GM19372 (cell line): ENCODE measurements at regions not wholly inside any gene's neighbourhood (a gene's known extent, or its start where the extent isn't known, plus 50 kb on each side); places are given as distances from the start of the nearest gene placed in this dataset.
"Not testable (repeated sequence)": the region's sequence is repeated elsewhere in the genome, so short reads cannot be mapped to it uniquely, and the experiment has no call there.

Experiments
- ATAC-seq: cut with Tn5 transposase; IDR thresholded peaks from one replicate; pipeline ENCODE4 v1.9.1; 2021; ENCODE audit warnings: mild to moderate bottlenecking, low read depth, moderate library complexity; ENCODE audit not compliant: unreplicated experiment

- ATAC-seq: no peak
Measured at GRCh38 chr12:127607146-127607725, 659.7 kb upstream of the TMEM132C start.

DNA sequence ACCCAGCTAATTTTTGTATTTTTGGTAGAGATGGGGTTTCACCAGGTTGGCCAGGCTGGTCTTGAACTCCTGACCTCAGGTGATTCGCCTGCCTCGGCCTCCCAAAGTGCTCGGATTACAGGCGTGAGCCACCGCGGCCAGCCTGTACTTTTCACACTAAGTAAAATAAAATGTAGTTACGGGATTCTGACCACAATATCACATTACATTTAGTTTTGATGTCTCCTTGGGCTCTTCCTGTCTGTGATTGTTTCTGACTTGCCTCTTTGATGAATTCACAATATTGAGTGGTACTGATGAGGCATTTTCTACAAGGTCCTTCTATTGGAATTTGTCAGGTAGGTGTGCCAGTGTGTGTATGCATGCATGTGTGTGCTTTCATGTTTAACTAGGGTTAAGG is 658.6 kb upstream of the TMEM132C start:
- not testable (repeated sequence) for ATAC-seq

DNA sequence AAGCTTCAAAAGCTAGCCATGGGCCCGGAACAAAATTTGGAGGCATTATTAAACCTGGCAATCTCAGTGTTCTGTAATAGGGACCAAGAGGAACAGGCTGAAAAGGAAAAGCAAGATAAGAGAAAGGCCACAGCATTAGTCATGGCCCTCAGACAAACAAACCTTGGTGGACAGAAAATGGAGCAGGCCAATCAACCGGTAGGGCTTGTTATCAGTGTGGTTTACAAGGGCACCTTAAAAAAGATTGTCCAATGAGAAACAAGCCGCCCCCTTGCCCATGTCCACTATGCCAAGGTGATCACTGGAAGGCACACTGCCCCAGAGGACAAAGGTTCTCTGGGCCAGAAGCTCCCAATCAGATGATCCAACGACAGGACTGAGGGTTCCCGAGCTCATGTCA is 653.9 kb upstream of the TMEM132C start:
- no peak for ATAC-seq

- ATAC-seq: no peak
Measured at GRCh38 chr12:127619869-127620734, 646.9 kb upstream of the TMEM132C start.

- ATAC-seq: no peak
Measured at GRCh38 chr12:127620735-127621355, 646.1 kb upstream of the TMEM132C start.

DNA sequence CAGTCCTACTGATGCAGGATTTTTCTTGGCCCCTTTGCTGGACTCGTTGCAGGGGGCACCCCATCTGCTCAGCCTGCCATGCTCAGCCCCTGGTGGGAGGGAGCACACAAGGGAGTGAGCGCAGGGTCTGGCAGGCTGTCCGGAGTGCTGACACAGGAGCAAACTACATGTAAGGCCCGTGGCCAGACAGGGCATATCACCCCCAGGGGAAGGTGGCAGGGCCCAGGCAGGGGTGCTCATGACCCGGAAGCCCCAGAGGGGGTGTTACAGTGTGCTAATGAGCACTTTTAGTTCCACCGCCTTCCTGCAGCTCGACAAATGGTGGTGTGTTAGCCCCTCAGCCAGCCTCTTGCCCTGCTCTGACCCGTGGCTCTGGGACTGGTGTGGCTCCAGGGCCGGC is 645.6 kb upstream of the TMEM132C start:
- ATAC-seq: no peak

- no peak for ATAC-seq
Measured at GRCh38 chr12:127623362-127623761, 643.6 kb upstream of the TMEM132C start.

DNA sequence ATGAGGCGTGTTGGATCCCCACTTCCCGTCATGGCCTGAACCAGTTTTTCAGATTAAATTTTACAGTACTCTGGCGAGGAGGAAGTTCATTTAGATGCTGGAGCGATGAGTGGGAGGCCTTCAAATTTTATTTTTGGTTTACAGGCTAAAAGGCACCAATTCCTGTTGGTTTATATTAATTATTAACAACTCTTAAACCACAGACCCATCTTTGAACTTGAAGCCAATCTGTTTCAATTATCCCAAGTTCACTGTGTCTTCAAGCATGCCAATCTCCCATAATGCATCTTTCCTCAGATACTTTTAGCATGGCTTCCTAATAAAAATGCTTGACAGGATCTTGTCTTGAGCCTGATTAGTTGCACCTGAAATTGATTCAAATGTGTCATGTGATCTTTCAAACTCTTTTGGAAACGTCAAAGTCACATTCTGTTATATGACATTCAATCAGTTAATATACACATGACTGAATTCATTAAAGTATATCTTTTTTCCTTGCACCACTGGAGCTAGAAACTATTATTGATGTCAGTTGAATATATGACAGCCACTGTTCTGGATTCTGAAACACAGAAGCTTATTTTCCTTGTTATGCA is 641.7 kb upstream of the TMEM132C start:
- no peak for ATAC-seq

GRCh38 chr12:127628645-127629044 is 638.3 kb upstream of the TMEM132C start:
- no peak for ATAC-seq

DNA sequence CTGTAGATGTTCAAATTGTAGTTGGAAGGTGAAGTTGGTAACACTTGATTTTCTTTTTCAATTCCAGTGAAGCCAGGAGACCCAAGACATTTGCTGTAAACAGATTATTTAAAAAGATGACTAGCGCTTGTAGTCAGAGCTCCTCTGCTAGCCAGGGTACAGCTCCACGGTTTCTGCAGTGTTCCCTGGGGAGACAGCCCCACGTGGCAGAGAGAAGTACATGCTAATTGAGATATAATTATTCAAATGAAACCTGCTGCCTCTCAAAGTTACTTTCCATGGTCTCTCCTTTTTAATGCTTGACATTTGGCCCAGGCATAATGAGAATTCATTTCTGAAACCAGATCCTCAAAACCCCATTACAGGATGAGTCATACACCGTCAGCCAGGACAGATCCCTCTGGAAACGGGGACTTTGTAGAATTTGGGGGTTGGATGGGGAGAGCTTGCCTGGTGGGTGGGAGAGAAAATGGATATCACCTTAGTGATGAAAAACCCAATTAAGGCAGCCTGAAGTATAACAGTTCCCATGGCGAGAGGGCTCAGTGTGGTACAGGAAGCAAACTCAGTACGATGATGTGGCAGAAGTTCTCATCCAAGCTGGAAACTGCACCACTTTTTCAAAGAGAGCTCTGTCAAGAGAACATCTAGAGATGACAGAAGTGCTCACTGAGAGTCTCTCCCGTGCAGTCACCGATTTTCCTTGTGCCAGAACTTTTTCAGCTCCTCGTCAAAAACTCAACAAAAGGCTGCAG is 637.7 kb upstream of the TMEM132C start:
- no peak for ATAC-seq

GRCh38 chr12:127632461-127632860 is 634.5 kb upstream of the TMEM132C start:
- ATAC-seq: no peak

GRCh38 chr12:127635838-127636237 is 631.1 kb upstream of the TMEM132C start:
- no peak for ATAC-seq

GRCh38 chr12:127636882-127637281 is 630.1 kb upstream of the TMEM132C start:
- no peak for ATAC-seq

DNA sequence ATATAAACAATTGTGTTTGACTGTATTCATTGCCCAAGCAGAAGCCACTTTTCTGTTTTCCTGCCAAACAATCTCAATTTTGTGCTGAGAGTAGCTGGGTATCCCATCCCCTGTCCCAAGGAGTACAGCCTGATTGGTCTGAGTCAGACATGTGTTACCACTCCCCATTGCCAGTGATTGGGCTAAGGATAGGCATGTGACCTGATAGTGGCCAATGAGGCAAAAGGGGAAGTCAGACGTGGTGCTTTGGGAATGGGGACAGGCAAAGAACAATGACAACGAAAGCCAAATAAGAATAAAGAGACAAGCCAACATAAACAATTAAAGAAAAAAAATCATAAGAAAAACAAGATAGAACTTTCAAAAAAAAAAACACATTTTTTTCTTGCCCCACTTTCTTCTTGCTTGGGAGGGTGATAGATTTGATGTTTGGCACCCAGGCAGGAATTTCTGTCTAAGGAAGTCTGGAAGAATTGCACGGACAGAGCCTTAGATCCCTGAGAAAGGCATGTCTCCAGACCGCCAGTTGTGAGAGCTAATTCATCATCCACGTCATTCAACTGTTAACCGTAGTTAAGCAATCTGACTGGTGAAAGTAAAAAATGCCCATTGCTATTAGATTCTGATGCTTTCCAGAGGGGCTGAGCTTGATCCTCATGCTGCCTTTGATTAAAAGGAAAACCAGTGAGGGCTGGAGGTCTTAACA is 626.6 kb upstream of the TMEM132C start:
- no peak for ATAC-seq

GRCh38 chr12:127642208-127642607 is 624.8 kb upstream of the TMEM132C start:
- no peak for ATAC-seq

DNA sequence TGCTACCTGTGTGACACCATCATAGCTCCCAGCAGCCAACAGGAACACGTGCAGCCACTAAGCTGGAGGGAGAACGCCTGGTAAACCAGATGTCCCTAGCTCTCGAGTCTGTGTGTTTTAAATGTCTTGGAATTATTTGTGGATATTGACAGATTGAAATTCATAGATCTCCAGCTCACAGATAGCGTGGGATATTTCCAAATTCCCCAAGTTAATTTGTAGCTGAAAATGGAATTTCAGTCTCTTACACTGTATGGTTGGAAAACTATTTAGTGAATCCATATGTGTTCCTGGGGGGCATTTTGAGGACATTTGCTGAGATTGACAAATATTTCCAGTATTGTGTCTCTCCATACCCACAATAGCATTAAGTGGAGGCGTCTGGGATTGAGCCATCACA is 618.6 kb upstream of the TMEM132C start:
- no peak for ATAC-seq

DNA sequence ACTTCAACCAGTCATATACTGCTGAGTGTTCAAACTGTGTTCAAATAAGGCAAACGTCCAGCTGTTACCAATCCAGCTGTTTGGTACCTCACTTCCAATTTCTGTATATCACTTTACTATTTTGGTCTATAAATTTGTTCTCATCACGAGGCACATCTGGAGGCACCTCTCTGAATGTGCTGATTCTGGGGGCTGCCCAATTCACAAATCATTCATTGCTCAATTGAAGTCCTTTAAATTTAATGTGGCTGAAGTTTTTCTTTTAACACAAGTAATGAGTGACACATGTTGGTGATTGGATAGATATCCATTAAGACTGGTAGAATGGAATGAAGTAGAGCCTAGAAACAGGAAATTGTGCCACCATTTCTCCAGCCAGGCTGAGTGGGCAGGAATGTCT is 617.0 kb upstream of the TMEM132C start:
- no peak for ATAC-seq

DNA sequence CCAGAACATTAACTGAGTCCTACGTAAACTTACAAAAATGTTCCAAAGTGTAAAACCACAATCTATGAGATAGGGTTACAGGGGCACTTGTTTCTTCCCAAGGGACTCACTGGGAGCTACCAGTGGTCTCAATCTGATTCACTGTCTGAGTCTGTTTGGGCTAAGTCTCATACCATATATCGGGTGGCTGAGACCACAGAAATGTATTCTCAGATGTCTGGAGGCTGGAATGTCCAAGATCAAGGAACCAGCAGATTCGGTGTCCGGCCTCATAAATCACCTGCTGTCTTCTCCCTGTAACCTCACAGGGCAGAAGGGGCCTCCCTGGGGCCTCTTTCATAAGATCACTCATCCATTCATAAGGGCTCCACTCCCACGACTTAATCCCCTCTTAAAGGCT is 616.3 kb upstream of the TMEM132C start:
- no peak for ATAC-seq

DNA sequence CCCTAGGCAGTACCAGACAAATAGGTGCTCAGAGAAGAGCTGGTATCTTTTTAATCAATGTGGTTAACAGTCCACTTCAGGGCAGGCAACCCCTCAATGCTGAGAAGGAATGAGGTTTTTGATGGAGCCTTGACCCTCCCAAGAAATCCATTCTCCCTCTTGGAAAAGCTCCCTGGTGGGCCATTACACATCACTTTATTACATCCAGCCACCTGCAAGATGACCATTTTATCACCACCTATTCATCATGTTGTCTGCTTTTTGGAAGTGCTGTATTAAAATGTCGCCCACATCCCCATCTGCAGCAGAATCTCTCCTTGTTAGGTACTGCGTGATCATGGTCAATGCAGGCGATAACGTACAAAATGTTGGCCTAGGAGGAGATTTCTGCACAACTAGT is 614.7 kb upstream of the TMEM132C start:
- no peak for ATAC-seq

DNA sequence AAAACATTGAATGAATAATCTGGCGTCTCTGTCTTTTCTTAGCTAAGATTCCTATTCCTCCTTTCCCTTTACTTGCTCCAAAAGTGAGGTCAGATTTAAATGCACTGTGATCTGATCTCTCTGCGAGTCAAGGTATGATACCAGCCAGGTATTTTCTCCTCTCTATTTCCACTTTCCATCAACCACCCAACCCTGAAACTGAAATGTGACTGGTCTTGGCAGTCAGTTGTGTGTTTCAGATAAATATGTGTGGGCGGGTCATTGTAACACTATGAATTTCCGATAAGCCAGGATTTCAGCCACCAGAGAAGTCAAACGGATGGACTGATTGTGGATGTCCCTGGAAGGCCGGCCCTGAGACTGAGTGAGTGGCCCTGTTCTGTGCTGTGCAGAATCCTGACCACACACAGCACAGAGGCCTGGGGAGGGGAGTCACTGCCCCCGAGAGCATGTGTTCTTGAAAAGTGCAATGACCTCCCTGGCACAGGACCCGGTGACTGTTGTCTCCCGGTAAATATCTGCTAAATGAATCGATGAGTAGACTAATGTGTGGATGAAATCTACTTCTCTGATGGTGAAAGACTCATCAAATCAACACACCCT is 612.5 kb upstream of the TMEM132C start:
- ATAC-seq: no peak
